C4-2B (cell line): ENCODE measurements at regions not wholly inside any gene's neighbourhood (a gene's known extent, or its start where the extent isn't known, plus 50 kb on each side); places are given as distances from the start of the nearest gene placed in this dataset.

Experiments used
- ZFX ChIP-seq: fragments of 450-650 bp; IDR thresholded peaks from 2 replicates; pipeline ENCODE4 v1.6.1; 2017
- TF ChIP-seq, protein P1 (sequence below): fragments of 450-650 bp; conservative IDR thresholded peaks from 2 replicates; pipeline ENCODE4 v1.5.1; 2017; ENCODE audit warnings: mild to moderate bottlenecking

DNA sequence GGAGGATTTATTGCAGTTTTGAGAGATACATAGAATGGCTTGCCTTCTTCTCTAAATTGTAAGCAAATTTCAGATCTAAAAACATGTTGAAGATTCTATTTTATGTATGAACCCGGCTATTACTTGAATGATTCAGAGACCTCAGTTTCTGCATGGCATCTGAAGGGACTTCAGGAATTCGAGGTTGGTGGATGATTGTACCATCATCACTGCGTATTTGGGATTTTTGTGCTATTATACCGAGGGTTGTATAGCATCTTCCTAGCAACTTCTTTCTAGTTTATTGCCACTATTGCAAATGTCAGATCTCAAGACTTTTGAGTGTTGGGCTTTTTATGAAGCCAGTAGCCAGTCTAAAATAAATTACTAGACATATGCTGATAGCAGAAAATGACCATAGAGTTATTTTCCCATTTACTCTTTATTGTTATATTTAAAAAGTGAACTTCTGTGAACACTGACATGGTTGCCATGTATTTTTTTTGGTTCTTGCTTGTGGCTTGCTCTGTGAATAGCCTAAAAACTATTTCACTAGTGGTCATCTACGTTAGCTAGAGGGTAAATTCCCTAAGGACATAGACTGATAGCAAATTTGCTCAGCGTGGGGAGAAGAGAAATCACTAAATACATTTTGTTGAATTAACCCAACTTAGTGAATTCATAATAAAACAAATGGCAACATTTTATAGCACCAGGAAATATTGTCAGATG, 70.6 kb upstream of the KLF12 start:
- no peak for TF ChIP-seq ZFX
- TF ChIP-seq, protein P1, sequence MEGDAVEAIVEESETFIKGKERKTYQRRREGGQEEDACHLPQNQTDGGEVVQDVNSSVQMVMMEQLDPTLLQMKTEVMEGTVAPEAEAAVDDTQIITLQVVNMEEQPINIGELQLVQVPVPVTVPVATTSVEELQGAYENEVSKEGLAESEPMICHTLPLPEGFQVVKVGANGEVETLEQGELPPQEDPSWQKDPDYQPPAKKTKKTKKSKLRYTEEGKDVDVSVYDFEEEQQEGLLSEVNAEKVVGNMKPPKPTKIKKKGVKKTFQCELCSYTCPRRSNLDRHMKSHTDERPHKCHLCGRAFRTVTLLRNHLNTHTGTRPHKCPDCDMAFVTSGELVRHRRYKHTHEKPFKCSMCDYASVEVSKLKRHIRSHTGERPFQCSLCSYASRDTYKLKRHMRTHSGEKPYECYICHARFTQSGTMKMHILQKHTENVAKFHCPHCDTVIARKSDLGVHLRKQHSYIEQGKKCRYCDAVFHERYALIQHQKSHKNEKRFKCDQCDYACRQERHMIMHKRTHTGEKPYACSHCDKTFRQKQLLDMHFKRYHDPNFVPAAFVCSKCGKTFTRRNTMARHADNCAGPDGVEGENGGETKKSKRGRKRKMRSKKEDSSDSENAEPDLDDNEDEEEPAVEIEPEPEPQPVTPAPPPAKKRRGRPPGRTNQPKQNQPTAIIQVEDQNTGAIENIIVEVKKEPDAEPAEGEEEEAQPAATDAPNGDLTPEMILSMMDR: no peak
